ENCODE measurements at regions not wholly inside any gene's neighbourhood (a gene's known extent, or its start where the extent isn't known, plus 50 kb on each side); places are given as distances from the start of the nearest gene placed in this dataset.

DNA sequence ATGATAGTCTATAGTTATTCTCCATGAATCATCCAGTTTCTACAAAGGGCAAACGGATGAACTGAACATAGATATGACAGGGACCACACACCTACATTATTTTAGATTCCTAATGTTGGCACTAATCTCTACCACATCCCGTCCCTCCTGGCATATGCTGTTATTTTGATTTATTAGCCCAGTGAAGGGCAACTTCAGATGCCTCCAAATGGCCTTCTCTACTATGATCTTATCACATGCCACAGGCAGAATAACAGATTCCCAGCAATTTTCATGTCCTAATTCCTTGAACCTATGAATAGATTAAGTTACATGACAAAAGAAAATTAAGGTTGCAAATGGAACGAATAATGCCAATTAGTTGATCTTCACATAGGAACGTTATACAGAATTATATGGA, 474.7 kb downstream of the ANKRD7 start:
- POLR2A ChIA-PET = no interaction called here
- no peak for TF ChIP-seq FOXM1 (IDR thresholded peaks at IDR 0.05; ENCODE audit: borderline replicate concordance)
- no peak for TF ChIP-seq ELF4 (IDR thresholded peaks at IDR 0.05)
- no peak for TF ChIP-seq TARDBP (IDR thresholded peaks at IDR 0.05)
- no peak for TF ChIP-seq PKNOX1 (IDR thresholded peaks at IDR 0.05)
- no peak for TF ChIP-seq ARNT (IDR thresholded peaks at IDR 0.05)
- TF ChIP-seq L3MBTL2 (conservative IDR thresholded peaks at IDR 0.05) = no peak
- CTCF ChIA-PET = no interaction called here
- DNase-seq (ENCODE audit: extremely low spot score) = no peak

GRCh38 chr7:118708741-118709140, 484.2 kb downstream of the ANKRD7 start:
- ChIA-PET POLR2A (no interaction called here), CTCF (no interaction called here)
- TF ChIP-seq ARNT (IDR thresholded peaks at IDR 0.05) = no peak
- no peak for TF ChIP-seq BHLHE40 (IDR thresholded peaks at IDR 0.05; ENCODE audit: borderline replicate concordance)
- no peak for TF ChIP-seq L3MBTL2 (conservative IDR thresholded peaks at IDR 0.05)
- no peak for TF ChIP-seq ELF4 (IDR thresholded peaks at IDR 0.05)
- no peak for TF ChIP-seq HDGF (IDR thresholded peaks at IDR 0.05; ENCODE audit: borderline replicate concordance)
- DNase-seq (ENCODE audit: extremely low spot score) = no peak

DNA sequence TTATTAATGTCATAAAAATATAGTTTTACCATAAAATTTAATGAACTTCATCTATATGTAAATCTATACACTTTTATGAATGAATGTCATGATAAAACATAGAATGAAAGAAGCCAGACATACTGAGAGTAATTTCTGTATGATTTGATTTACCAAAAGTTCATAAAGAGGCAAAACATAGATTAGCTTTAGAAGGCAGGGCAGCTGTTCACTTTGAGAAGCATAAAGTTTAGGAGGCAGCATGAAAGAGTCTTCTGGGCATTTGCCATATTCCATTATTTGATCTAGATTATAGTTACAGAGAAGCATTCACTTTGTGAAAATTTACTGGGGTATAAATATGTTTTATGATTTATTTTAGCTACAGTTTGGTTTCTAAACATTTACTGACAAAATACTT, 487.2 kb downstream of the ANKRD7 start:
- POLR2A ChIA-PET = no interaction called here
- TF ChIP-seq NFRKB (IDR thresholded peaks at IDR 0.05) (no peak), FOXA1 (IDR thresholded peaks at IDR 0.05) (no peak), SP1 (IDR thresholded peaks at IDR 0.05) (no peak), TARDBP (IDR thresholded peaks at IDR 0.05) (no peak), ELF4 (IDR thresholded peaks at IDR 0.05) (no peak)
- DNase-seq (ENCODE audit: extremely low spot score) = no peak
- CTCF ChIA-PET = no interaction called here

- DNase-seq (ENCODE audit: extremely low spot score) = no peak
- ChIA-PET CTCF (no interaction called here), POLR2A (no interaction called here)
- TF ChIP-seq SP1 (IDR thresholded peaks at IDR 0.05) (no peak), FOXK2 (IDR thresholded peaks at IDR 0.05) (no peak), FOXM1 (IDR thresholded peaks at IDR 0.05; ENCODE audit: borderline replicate concordance) (no peak), NFRKB (IDR thresholded peaks at IDR 0.05) (no peak), SUZ12 (IDR thresholded peaks at IDR 0.05) (no peak), BHLHE40 (IDR thresholded peaks at IDR 0.05; ENCODE audit: borderline replicate concordance) (no peak), ELF4 (IDR thresholded peaks at IDR 0.05) (no peak), CTBP1 (IDR thresholded peaks at IDR 0.05; ENCODE audit: borderline replicate concordance) (no peak), PKNOX1 (IDR thresholded peaks at IDR 0.05) (no peak)
Measured at GRCh38 chr7:118713039-118713438, 488.5 kb downstream of the ANKRD7 start.

DNA sequence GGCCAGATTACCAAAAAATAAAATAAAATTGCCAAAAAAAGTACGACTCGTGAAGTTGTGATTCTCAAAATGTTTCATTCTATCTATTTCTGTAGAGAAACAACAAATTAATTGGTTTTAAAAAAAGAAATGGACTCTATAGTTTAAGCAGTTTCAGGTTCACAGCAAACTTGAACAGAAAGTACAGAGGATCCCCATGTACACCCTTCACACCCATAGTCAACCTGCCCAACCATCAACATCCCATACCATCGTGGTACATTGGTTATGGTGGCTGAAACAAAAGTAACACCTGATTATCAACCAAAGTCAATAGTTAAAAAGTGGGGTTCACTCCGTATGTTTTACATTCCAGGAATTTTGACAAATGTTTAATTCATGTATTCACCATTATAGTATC, 496.1 kb downstream of the ANKRD7 start:
- CTCF ChIA-PET = interaction anchor here (0.7 kb wide), 1 partner anchor 362 kb away, joined by 4 read pairs; no protein-coding TSS in a partner anchor
- DNase-seq (ENCODE audit: extremely low spot score) = no peak
- TF ChIP-seq ELF4 (IDR thresholded peaks at IDR 0.05) (no peak), CTBP1 (IDR thresholded peaks at IDR 0.05; ENCODE audit: borderline replicate concordance) (no peak), ARNT (IDR thresholded peaks at IDR 0.05) (no peak), BHLHE40 (IDR thresholded peaks at IDR 0.05; ENCODE audit: borderline replicate concordance) (no peak), FOXM1 (IDR thresholded peaks at IDR 0.05; ENCODE audit: borderline replicate concordance) (no peak), FOXA1 (IDR thresholded peaks at IDR 0.05) (no peak), NFRKB (IDR thresholded peaks at IDR 0.05) (no peak), HDGF (IDR thresholded peaks at IDR 0.05; ENCODE audit: borderline replicate concordance) (no peak), SUZ12 (IDR thresholded peaks at IDR 0.05) (no peak), ZNF384 (IDR thresholded peaks at IDR 0.05) (no peak), LEF1 (IDR thresholded peaks at IDR 0.05; ENCODE audit: borderline replicate concordance) (no peak), TARDBP (IDR thresholded peaks at IDR 0.05) (no peak), L3MBTL2 (conservative IDR thresholded peaks at IDR 0.05) (no peak), SP1 (IDR thresholded peaks at IDR 0.05) (no peak), PKNOX1 (IDR thresholded peaks at IDR 0.05) (no peak), FOXK2 (IDR thresholded peaks at IDR 0.05) (no peak)
- POLR2A ChIA-PET = no interaction called here

DNA sequence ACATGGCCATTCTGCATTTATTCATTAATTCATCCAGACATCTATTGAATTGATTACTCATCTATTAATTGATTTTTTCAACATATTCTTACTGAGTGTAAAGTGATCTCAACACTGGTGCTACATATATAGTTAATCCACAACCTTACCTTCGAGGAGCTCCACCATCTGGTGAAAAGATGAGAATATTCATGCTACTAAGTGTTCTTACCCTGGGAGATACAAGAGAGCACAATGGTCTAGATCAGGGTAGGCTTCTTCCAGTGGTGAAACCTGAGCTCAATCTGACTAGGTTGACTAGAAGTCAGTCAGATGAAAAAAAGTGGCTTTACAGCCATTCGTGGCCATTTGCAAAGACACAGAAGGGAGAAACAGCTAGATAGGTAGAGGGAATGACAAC, 507.4 kb downstream of the ANKRD7 start:
- CTCF ChIA-PET = no interaction called here

GRCh38 chr7:118734541-118734940, 510.0 kb downstream of the ANKRD7 start:
- DNase-seq (ENCODE audit: extremely low spot score) = no peak
- POLR2A ChIA-PET = no interaction called here
- CTCF ChIA-PET = no interaction called here
- TF ChIP-seq FOXA1 (IDR thresholded peaks at IDR 0.05) (no peak), BHLHE40 (IDR thresholded peaks at IDR 0.05; ENCODE audit: borderline replicate concordance) (no peak), PKNOX1 (IDR thresholded peaks at IDR 0.05) (no peak), SP1 (IDR thresholded peaks at IDR 0.05) (no peak), FOXM1 (IDR thresholded peaks at IDR 0.05; ENCODE audit: borderline replicate concordance) (no peak), FOXK2 (IDR thresholded peaks at IDR 0.05) (no peak)

More for the DNA sequence above, 507.4 kb downstream of the ANKRD7 start:
- no peak for TF ChIP-seq TARDBP (IDR thresholded peaks at IDR 0.05)
- no peak for TF ChIP-seq ELF4 (IDR thresholded peaks at IDR 0.05)
- no peak for TF ChIP-seq ARNT (IDR thresholded peaks at IDR 0.05)
- no peak for TF ChIP-seq FOXK2 (IDR thresholded peaks at IDR 0.05)
- POLR2A ChIA-PET = no interaction called here
- no peak for DNase-seq (ENCODE audit: extremely low spot score)
